GM12864 (cell line): ENCODE measurements at regions not wholly inside any gene's neighbourhood (a gene's known extent, or its start where the extent isn't known, plus 50 kb on each side); places are given as distances from the start of the nearest gene placed in this dataset.

ENCODE experiments used
- DNase-seq: peaks from one replicate; pipeline ENCODE4 v3.0.0-alpha.2; 2011; ENCODE audit warnings: low read depth
- H3K4me3 ChIP-seq: 2 replicates; pipeline ENCODE4 v1.5.1; 2011; ENCODE audit warnings: mild to moderate bottlenecking, low read depth, low read length, control low read depth
- CTCF ChIP-seq: IDR thresholded peaks from 2 replicates; pipeline ENCODE4 v1.5.1; 2011; ENCODE audit warnings: low read depth, mild to moderate bottlenecking, moderate library complexity, low read length, control low read depth, inconsistent platforms; ENCODE audit errors: missing control alignments

GRCh38 chr3:143185401-143185800 lies 65.8 kb downstream of the CHST2 start:
- no peak for DNase-seq
- no peak overlapping the region for H3K4me3 ChIP-seq
- TF ChIP-seq CTCF = no peak

- no peak overlapping the region for H3K4me3 ChIP-seq
- TF ChIP-seq CTCF = no peak
- DNase-seq = no peak
These were observed 67.5 kb downstream of the CHST2 start for GRCh38 chr3:143187111-143187510.

GRCh38 chr3:143188881-143189280 lies 69.3 kb downstream of the CHST2 start:
- no peak for DNase-seq
- H3K4me3 ChIP-seq = no peak overlapping the region
- TF ChIP-seq CTCF = no peak

- no peak for DNase-seq
- H3K4me3 ChIP-seq = no peak overlapping the region
- no peak for TF ChIP-seq CTCF
These were observed 70.5 kb downstream of the CHST2 start for GRCh38 chr3:143190101-143190500.

- TF ChIP-seq CTCF = no peak
- no peak for DNase-seq
- H3K4me3 ChIP-seq = no peak overlapping the region
These were observed 72.6 kb downstream of the CHST2 start for GRCh38 chr3:143192193-143192592.

GRCh38 chr3:143200001-143200924 lies 80.7 kb downstream of the CHST2 start:
- no peak for DNase-seq
- H3K4me3 ChIP-seq = no peak overlapping the region
- TF ChIP-seq CTCF = no peak

GRCh38 chr3:143201045-143201444 lies 81.5 kb downstream of the CHST2 start:
- H3K4me3 ChIP-seq = no peak overlapping the region
- TF ChIP-seq CTCF = no peak
- DNase-seq = no peak
